ENCODE measurements at regions not wholly inside any gene's neighbourhood (a gene's known extent, or its start where the extent isn't known, plus 50 kb on each side); places are given as distances from the start of the nearest gene placed in this dataset.

DNA sequence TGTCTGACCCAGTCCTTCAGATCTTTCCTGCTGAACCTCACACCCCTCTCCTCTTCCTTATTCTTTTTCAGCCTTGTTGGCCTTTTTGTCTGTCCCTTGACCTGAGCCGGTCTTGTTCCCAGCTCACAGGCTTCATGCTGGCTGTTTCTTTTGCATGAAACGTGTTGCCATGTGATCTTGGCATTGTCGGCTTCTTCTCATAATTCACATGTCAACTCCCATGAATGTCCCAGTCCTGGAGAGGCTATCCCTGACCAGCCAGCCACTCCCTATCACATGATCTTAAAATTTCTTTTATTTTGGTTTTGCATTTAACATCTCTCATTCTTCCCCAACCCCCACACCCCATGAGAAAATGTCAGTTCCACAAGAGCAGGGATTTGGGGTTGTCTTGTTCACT, 131.2 kb upstream of the TSHZ2 start:
- TF ChIP-seq POLR2A (IDR thresholded peaks at IDR 0.05): no peak
- TF ChIP-seq, protein P1, sequence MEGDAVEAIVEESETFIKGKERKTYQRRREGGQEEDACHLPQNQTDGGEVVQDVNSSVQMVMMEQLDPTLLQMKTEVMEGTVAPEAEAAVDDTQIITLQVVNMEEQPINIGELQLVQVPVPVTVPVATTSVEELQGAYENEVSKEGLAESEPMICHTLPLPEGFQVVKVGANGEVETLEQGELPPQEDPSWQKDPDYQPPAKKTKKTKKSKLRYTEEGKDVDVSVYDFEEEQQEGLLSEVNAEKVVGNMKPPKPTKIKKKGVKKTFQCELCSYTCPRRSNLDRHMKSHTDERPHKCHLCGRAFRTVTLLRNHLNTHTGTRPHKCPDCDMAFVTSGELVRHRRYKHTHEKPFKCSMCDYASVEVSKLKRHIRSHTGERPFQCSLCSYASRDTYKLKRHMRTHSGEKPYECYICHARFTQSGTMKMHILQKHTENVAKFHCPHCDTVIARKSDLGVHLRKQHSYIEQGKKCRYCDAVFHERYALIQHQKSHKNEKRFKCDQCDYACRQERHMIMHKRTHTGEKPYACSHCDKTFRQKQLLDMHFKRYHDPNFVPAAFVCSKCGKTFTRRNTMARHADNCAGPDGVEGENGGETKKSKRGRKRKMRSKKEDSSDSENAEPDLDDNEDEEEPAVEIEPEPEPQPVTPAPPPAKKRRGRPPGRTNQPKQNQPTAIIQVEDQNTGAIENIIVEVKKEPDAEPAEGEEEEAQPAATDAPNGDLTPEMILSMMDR (IDR thresholded peaks at IDR 0.05): no peak

All from tibial nerve (tissue), 3 donors.